IPS-18a (cell line): ENCODE measurements at regions not wholly inside any gene's neighbourhood (a gene's known extent, or its start where the extent isn't known, plus 50 kb on each side); places are given as distances from the start of the nearest gene placed in this dataset.

Experiments
- H3K27ac ChIP-seq: one replicate; pipeline ENCODE4 v1.5.1; 2013; ENCODE audit warnings: low read length
- H3K27me3 ChIP-seq: one replicate; pipeline ENCODE4 v1.6.1; 2013; ENCODE audit warnings: mild to moderate bottlenecking, low read length; ENCODE audit not compliant: control insufficient read depth, insufficient read depth
- H3K36me3 ChIP-seq: one replicate; pipeline ENCODE4 v1.6.1; 2013; ENCODE audit warnings: low read depth, low read length; ENCODE audit not compliant: control insufficient read depth
- H3K4me1 ChIP-seq: one replicate; pipeline ENCODE4 v1.6.1; 2013; ENCODE audit warnings: low read depth, low read length; ENCODE audit not compliant: control insufficient read depth
- H3K4me3 ChIP-seq: one replicate; pipeline ENCODE4 v1.5.1; 2013; ENCODE audit warnings: low read length
- H3K9ac ChIP-seq: one replicate; pipeline ENCODE4 v1.6.1; 2013; ENCODE audit warnings: mild to moderate bottlenecking, low read length, moderate library complexity
- H3K9me3 ChIP-seq: one replicate; pipeline ENCODE4 v1.6.1; 2013; ENCODE audit warnings: low read depth, low read length; ENCODE audit not compliant: control insufficient read depth

- Histone ChIP-seq H3K4me3 (no peak overlapping the region), H3K27me3 (no peaks in the 10 kb centered on the region), H3K4me1 (no peaks in the 10 kb centered on the region), H3K9ac (no peak overlapping the region), H3K36me3 (no peaks in the 10 kb centered on the region), H3K9me3 (no peaks in the 10 kb centered on the region), H3K27ac (no peak overlapping the region)
Measured at GRCh38 chr3:76383781-76384180, 598.4 kb upstream of the ZNF717 start.

GRCh38 chr3:76387000-76387399, 601.7 kb upstream of the ZNF717 start:
- Histone ChIP-seq H3K4me3 (no peak overlapping the region), H3K27ac (no peak overlapping the region), H3K4me1 (no peaks in the 10 kb centered on the region), H3K27me3 (no peaks in the 10 kb centered on the region), H3K9me3 (no peaks in the 10 kb centered on the region), H3K9ac (no peak overlapping the region), H3K36me3 (no peaks in the 10 kb centered on the region)

DNA sequence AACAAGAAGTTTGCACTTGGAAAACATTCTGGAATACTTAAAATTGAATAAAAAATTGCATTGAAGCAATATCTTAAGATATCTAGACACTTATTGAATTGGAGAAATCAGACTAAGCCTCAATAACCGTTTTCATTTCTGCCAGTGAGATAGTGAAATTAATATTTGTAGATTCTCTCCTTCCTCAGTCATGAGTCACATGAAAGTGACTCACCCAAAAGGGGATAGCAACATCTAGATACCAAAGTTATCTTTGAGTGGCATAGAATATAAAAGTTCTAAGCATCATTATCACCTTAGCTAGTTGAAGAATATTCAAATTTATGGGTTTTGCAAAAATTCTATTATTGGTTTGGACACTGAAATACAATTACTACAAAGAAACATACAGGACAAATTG, 614.8 kb upstream of the ZNF717 start:
- H3K27me3 ChIP-seq = no peaks in the 10 kb centered on the region
- no peaks in the 10 kb centered on the region for H3K36me3 ChIP-seq
- H3K27ac ChIP-seq = no peak overlapping the region
- no peak overlapping the region for H3K4me3 ChIP-seq
- no peaks in the 10 kb centered on the region for H3K9me3 ChIP-seq
- peaks cover 4% of the 10 kb centered on the region for H3K4me1 ChIP-seq
- H3K9ac ChIP-seq = no peak overlapping the region

DNA sequence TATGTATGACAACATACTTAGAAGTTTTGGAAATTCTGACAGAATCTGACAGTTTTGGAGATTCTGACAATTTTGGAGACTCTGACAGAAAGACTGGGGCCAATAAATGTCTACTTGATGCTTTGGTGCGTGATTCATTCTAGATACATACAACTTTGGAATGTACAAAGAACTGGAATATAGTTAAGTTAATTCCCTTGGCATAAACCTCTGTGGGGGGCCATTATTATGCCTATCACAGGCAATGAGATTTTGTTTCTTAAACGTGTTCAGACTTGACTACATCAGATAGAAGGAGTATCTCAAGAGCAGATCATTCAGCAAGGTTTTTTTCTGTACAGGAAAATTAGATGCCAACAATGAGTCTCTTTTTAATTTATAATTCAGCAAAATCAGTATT, 617.6 kb upstream of the ZNF717 start:
- Histone ChIP-seq H3K27ac (no peak overlapping the region), H3K9me3 (no peaks in the 10 kb centered on the region), H3K4me3 (no peak overlapping the region), H3K4me1 (peaks cover 4% of the 10 kb centered on the region), H3K36me3 (no peaks in the 10 kb centered on the region), H3K9ac (no peak overlapping the region), H3K27me3 (no peaks in the 10 kb centered on the region)

DNA sequence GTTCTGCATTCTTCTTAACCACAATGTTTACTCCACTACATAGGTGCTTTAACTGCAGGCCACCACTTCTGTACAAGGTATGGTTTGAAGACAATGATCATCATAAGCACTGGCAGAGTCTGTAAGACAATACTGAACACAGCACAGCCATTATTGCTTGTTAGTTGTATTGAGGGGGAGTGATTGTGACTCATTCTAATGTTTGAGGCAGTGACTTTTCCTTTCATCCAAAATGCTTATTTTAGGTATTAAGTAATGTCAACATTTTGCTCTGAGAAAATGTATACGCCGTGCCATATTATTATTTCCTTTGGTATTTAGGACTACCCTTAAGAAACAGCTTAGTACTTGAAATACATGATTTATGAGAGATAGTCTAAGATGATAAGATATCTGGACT, 618.2 kb upstream of the ZNF717 start:
- no peak overlapping the region for H3K27ac ChIP-seq
- H3K27me3 ChIP-seq = no peaks in the 10 kb centered on the region
- H3K4me3 ChIP-seq = no peak overlapping the region
- H3K36me3 ChIP-seq = no peaks in the 10 kb centered on the region
- H3K9me3 ChIP-seq = no peaks in the 10 kb centered on the region
- peaks cover 4% of the 10 kb centered on the region for H3K4me1 ChIP-seq
- no peak overlapping the region for H3K9ac ChIP-seq

GRCh38 chr3:76405196-76405595, 619.8 kb upstream of the ZNF717 start:
- no peak overlapping the region for H3K9ac ChIP-seq
- H3K9me3 ChIP-seq = no peaks in the 10 kb centered on the region
- no peak overlapping the region for H3K27ac ChIP-seq
- H3K27me3 ChIP-seq = no peaks in the 10 kb centered on the region
- no peaks in the 10 kb centered on the region for H3K36me3 ChIP-seq
- H3K4me3 ChIP-seq = no peak overlapping the region
- H3K4me1 ChIP-seq = peaks cover 4% of the 10 kb centered on the region

DNA sequence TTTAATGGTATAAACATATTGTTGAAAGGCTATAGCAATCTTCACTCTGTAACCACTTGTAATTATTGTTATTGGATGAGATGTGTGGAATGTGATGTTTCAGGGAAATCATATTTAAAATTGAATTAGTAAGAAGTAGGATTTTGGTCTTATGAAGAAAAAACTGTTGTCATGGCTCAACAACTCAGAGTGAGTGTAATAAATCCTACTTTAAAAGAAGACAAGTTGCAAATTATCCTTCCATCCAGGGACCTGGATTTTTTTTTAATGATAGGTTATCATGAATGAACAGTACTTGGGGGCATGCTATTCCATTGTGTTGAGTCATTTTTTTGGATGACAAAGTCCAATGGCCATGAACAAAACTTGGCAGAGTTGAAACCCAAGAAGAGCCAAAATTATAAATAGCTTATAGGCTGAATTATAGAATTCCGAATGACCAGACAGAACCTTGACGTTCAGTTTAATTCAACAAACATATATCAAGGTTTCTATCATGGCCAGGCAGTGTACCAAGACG, 625.5 kb upstream of the ZNF717 start:
- H3K36me3 ChIP-seq = no peaks in the 10 kb centered on the region
- H3K27me3 ChIP-seq = no peaks in the 10 kb centered on the region
- H3K9me3 ChIP-seq = no peaks in the 10 kb centered on the region
- no peak overlapping the region for H3K9ac ChIP-seq
- no peak overlapping the region for H3K27ac ChIP-seq
- no peaks in the 10 kb centered on the region for H3K4me1 ChIP-seq
- H3K4me3 ChIP-seq = no peak overlapping the region

- Histone ChIP-seq H3K9ac (no peak overlapping the region), H3K9me3 (no peaks in the 10 kb centered on the region), H3K27ac (no peak overlapping the region), H3K4me3 (no peak overlapping the region), H3K27me3 (no peaks in the 10 kb centered on the region), H3K4me1 (peaks cover 5% of the 10 kb centered on the region), H3K36me3 (no peaks in the 10 kb centered on the region)
Measured at GRCh38 chr3:76415384-76415783, 624.5 kb upstream of the ROBO2 start.

DNA sequence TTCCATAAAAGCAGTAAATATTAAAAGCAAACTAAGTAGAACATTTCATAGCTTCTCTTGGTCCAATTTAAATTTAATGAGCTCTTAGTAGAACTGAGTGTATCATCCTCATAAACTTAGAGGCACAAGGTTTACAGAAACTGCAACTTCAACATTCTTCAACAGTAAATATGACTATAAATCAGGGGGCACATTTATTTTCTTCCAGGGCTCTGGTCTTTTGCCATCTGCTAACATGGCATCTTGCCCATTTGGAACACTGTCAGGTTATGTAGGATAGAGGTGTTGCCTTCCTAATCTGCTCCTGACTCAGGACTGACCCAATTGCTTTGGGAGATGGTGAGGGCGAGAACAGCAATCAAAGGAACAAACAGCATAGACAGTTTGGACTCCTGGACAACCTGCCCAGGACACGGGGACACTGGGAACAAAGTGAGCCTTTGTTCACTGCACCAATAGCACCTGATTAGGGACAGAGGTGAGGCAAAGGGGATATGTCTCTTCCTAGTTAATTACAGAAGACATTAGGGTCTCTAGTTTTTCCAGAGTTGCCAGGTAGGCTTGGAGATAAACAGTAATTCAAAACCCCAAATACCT, 610.2 kb upstream of the ROBO2 start:
- Histone ChIP-seq H3K27ac (no peak overlapping the region), H3K36me3 (no peaks in the 10 kb centered on the region), H3K4me3 (no peak overlapping the region), H3K9ac (no peak overlapping the region), H3K27me3 (no peaks in the 10 kb centered on the region), H3K4me1 (no peaks in the 10 kb centered on the region), H3K9me3 (no peaks in the 10 kb centered on the region)

GRCh38 chr3:76432396-76432795, 607.5 kb upstream of the ROBO2 start:
- Histone ChIP-seq H3K36me3 (no peaks in the 10 kb centered on the region), H3K4me3 (no peak overlapping the region), H3K4me1 (no peaks in the 10 kb centered on the region), H3K9me3 (no peaks in the 10 kb centered on the region), H3K9ac (no peak overlapping the region), H3K27ac (no peak overlapping the region), H3K27me3 (no peaks in the 10 kb centered on the region)

GRCh38 chr3:76436894-76437293, 603.0 kb upstream of the ROBO2 start:
- Histone ChIP-seq H3K36me3 (no peaks in the 10 kb centered on the region), H3K27ac (no peak overlapping the region), H3K27me3 (no peaks in the 10 kb centered on the region), H3K4me3 (no peak overlapping the region), H3K9me3 (no peaks in the 10 kb centered on the region), H3K4me1 (peaks cover 7% of the 10 kb centered on the region), H3K9ac (no peak overlapping the region)

- no peak overlapping the region for H3K27ac ChIP-seq
- H3K36me3 ChIP-seq = no peaks in the 10 kb centered on the region
- no peaks in the 10 kb centered on the region for H3K27me3 ChIP-seq
- peaks cover 7% of the 10 kb centered on the region for H3K4me1 ChIP-seq
- no peaks in the 10 kb centered on the region for H3K9me3 ChIP-seq
- H3K9ac ChIP-seq = no peak overlapping the region
- H3K4me3 ChIP-seq = no peak overlapping the region
Measured at GRCh38 chr3:76438971-76439370, 600.9 kb upstream of the ROBO2 start.
